Fibroblast of villous mesenchyme (primary cell): ENCODE measurements at regions not wholly inside any gene's neighbourhood (a gene's known extent, or its start where the extent isn't known, plus 50 kb on each side); places are given as distances from the start of the nearest gene placed in this dataset.
A peak's percentile ranks its signal among the peaks of the same experiment; 100 is the strongest.

Experiments
- DNase-seq: peaks from one replicate; pipeline ENCODE4 v3.0.0-alpha.2; 2010; ENCODE audit warnings: low read depth
- H3K4me3 ChIP-seq: 2 replicates; pipeline ENCODE4 v1.5.1; 2011; ENCODE audit warnings: low read depth, mild to moderate bottlenecking, low read length
- TF ChIP-seq, protein P1 (sequence below): IDR thresholded peaks from 2 replicates; pipeline ENCODE4 v1.5.1; 2012; ENCODE audit warnings: low read depth, mild to moderate bottlenecking, low read length; ENCODE audit not compliant: insufficient read depth

DNA sequence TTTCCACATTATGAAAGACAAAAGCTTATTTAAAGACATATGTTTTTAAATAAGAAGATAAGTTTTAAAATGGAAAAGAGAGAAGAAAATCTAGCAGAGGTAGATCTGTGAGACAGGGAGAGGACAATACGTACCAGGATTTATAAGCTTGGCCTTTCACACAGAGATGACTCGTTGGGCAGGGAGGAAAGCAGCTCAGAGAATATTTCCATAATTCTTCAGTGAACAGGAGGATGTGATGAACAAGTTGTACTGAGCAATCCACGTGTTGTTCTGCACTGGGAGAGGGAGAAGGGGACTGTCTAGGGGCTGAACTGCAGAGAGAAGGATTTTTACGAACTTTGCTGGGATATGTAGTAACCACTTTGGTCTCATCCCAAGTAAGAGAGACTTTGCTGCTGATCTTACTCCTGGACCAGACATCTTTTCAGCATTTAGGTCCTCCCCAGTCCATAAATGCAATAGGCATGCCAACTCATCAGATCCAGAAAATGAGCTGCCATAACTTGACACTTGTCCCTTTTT is 162.5 kb upstream of the SETBP1 start:
- no peak for DNase-seq
- no peak overlapping the region for H3K4me3 ChIP-seq
- TF ChIP-seq, protein P1, sequence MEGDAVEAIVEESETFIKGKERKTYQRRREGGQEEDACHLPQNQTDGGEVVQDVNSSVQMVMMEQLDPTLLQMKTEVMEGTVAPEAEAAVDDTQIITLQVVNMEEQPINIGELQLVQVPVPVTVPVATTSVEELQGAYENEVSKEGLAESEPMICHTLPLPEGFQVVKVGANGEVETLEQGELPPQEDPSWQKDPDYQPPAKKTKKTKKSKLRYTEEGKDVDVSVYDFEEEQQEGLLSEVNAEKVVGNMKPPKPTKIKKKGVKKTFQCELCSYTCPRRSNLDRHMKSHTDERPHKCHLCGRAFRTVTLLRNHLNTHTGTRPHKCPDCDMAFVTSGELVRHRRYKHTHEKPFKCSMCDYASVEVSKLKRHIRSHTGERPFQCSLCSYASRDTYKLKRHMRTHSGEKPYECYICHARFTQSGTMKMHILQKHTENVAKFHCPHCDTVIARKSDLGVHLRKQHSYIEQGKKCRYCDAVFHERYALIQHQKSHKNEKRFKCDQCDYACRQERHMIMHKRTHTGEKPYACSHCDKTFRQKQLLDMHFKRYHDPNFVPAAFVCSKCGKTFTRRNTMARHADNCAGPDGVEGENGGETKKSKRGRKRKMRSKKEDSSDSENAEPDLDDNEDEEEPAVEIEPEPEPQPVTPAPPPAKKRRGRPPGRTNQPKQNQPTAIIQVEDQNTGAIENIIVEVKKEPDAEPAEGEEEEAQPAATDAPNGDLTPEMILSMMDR, result no peak

DNA sequence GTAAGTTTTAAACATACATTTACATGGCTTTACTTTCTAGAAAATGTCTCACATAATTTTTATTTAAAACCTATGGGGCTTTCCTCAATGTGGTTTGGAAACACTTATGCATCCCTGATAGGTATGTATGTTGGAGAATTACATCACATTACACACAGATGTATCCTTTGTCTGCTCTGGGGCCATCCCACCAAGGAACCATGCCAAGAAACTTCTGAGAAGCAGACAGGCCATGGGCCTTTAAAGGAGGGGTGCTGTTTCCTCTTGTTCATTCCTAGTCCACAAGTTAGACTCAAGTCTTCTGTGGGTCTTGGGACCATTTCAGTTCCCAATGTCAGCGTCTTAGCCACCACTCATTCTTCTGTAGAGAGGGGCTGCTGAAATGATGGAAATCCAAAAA is 162.0 kb upstream of the SETBP1 start:
- DNase-seq, result no peak
- TF ChIP-seq, protein P1, result no peak

DNA sequence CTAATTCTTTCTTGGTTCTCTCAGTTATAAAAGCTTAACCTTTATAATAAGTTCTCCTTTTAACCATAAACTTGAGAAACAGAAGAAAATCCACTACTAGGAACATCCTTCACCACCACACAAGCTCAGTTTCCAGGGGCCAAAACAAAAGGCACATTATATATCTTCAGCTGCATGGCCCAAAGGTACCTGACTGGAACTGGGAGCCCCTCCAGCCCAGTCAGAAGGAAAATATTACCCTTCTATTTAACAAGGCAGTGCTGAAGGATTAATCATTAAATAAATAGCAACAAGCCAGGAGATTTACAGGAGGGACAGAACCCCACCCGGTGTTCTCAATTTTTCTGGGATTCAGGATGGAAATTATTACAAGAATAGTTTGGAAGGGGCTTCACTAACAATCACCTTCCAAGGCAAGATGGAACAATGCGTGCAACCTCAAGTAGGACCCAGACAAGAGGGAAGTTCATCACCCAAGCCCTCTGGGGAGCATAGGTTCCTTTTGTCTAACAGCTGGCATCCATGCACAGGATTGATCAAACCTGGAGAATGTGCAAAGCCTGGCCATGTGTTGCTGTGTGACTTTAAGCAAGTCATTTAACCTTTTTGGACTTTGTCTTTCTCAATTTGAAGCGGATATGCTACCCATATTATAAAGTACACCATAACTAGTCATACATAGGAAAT is 159.6 kb upstream of the SETBP1 start:
- TF ChIP-seq, protein P1, result no peak
- no peak for DNase-seq
- H3K4me3 ChIP-seq, result no peak overlapping the region

More for the DNA sequence above, 162.0 kb upstream of the SETBP1 start:
- no peak overlapping the region for H3K4me3 ChIP-seq

DNA sequence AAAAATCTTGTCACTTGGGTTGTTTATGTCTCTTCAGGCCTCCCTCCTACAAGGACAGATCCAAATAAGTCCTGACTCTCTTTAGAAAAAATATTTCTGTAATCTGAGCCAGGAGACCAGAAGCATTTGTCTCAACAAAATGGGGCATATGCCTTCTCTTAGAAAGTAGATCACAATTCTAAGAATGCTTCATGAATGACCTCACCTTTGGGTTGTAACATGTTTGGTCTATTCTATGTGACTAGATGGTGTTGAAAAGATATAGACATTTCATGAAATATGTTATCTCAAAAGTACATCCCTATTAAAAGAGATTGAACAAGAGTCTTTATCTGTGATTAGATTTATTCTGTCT is 159.0 kb upstream of the SETBP1 start:
- DNase-seq, result no peak
- H3K4me3 ChIP-seq, result no peak overlapping the region
- TF ChIP-seq, protein P1, result no peak

DNA sequence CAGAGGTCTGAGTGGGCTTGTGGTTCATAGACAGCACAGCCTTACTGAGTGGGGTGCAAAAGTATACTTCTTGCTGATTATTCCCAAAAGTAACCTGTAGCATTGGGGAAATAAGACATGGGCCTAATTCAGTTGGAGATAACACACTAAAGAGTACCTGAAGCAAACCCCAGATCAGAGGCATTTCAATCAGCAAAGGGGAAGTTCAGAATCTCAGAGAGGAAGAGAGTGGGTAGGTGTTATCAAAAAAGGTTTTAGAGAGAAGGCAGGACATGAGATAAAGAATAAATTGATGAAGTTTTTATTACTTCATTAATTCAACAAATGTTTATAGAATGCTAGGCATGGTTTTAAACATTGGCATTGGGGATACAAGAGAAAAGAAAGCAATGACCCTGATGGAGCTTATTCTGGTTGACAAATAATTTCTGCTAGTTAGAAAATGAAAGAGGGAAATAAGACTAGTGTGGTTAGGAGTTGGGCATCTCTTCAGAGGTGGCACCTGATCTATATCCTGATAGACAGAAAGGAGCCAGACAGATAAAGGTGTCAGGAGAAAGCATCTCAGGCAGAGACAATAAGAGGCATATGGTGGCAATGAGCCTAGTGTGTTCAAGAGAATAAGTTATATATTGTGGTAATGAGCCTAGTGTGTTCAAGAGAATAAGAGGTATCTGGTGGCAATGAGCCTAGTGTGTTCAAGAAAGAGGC is 153.8 kb upstream of the SETBP1 start:
- TF ChIP-seq, protein P1, result no peak
- DNase-seq, result no peak
- H3K4me3 ChIP-seq, result no peak overlapping the region

- TF ChIP-seq, protein P1, result no peak
- no peak overlapping the region for H3K4me3 ChIP-seq
- DNase-seq, result no peak
Observed at GRCh38 chr18:44533071-44533470, 147.6 kb upstream of the SETBP1 start.

DNA sequence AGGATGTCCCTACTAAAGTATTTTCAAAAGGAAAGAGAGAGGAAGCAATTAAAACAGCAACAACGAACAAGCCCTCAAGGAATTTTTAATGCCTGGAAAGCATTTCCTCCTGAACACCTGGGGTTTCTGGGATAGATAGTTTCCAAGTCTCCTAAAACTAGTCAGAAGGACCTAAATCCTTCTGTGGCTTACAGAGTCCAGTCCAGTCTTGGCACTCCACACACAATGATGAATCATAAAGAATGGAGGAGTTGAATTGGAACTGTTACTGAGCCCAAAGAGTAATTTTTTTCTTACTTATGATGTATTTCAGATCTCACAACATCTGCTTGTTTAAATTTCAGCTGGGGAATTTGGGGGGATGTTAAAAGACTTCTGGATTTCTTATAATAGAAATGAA is 144.6 kb upstream of the SETBP1 start:
- TF ChIP-seq, protein P1, result no peak
- DNase-seq, result peak; percentile 21
- H3K4me3 ChIP-seq, result no peak overlapping the region
